GM12891 (cell line): ENCODE measurements at regions not wholly inside any gene's neighbourhood (a gene's known extent, or its start where the extent isn't known, plus 50 kb on each side); places are given as distances from the start of the nearest gene placed in this dataset.
"Not testable (repeated sequence)": the region's sequence is repeated elsewhere in the genome, so short reads cannot be mapped to it uniquely, and the experiment has no call there.

Experiments
- DNase-seq: peaks from one replicate; pipeline ENCODE4 v3.0.0; 2011; ENCODE audit warnings: low spot score; ENCODE audit not compliant: insufficient read length
- FAIRE-seq: peaks from 2 replicates; lab custom pipeline; 2011; peaks lifted over from hg19 to GRCh38; lab: Jason Lieb, UNC
- PAX5 ChIP-seq: IDR thresholded peaks from 2 replicates; pipeline ENCODE4 v1.6.1; 2011; ENCODE audit warnings: low read length, moderate library complexity, mild to moderate bottlenecking; ENCODE audit not compliant: insufficient read depth, severe bottlenecking
- POLR2A ChIP-seq: IDR thresholded peaks from 2 replicates; pipeline ENCODE4 v1.6.1; 2011; ENCODE audit warnings: low read depth, low read length, control low read depth
- POLR2AphosphoS5 ChIP-seq: IDR thresholded peaks from 2 replicates; pipeline ENCODE4 v1.6.1; 2011; ENCODE audit warnings: low read depth, low read length, control low read depth
- POU2F2 ChIP-seq: IDR thresholded peaks from 2 replicates; pipeline ENCODE4 v1.6.1; 2011; ENCODE audit warnings: low read depth, mild to moderate bottlenecking, control low read depth, low read length, moderate library complexity
- SPI1 ChIP-seq: IDR thresholded peaks from 2 replicates; pipeline ENCODE4 v1.6.1; 2011; ENCODE audit warnings: low read depth, low read length, control low read depth
- TAF1 ChIP-seq: IDR thresholded peaks from 2 replicates; pipeline ENCODE4 v1.6.1; 2011; ENCODE audit warnings: low read depth, low read length, control low read depth

DNA sequence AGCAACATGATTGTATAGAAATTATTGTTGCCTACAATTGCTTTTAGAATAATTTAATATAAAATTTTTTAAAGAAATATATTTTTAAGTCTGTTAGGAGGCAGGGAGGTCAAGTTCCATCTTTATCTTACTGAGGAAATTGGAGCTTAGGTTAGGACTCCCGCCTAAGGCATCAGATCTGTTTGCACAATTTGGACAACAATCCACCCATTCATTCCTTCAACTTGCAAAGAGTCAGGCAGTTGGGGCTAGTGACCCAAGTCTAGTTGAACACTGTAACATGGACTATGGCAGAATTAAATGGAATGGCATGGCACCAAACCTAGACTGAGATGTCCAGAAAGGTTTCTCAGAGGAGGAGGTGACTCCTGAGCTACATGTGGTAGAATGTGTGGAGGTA, 149.4 kb upstream of the SETMAR start:
- no peak for FAIRE-seq
- TF ChIP-seq POLR2AphosphoS5 (no peak), SPI1 (no peak), PAX5 (no peak), TAF1 (no peak), POU2F2 (no peak), POLR2A (no peak)

GRCh38 chr3:4158329-4158728, 144.8 kb upstream of the SETMAR start:
- FAIRE-seq = no peak
- no peak for DNase-seq
- TF ChIP-seq POLR2A (no peak), TAF1 (no peak), POLR2AphosphoS5 (no peak), PAX5 (no peak), SPI1 (no peak), POU2F2 (no peak)

More for the DNA sequence above, 149.4 kb upstream of the SETMAR start:
- no peak for DNase-seq

- DNase-seq (no peak), FAIRE-seq (no peak)
- TF ChIP-seq TAF1 (no peak), PAX5 (no peak), SPI1 (no peak), POLR2AphosphoS5 (no peak), POLR2A (no peak), POU2F2 (no peak)
Observed at GRCh38 chr3:4162096-4162495, 141.1 kb upstream of the SETMAR start.

GRCh38 chr3:4163011-4163410, 140.2 kb upstream of the SETMAR start:
- TF ChIP-seq PAX5 = no peak
- TF ChIP-seq SPI1 = no peak
- TF ChIP-seq POLR2AphosphoS5 = no peak
- TF ChIP-seq POU2F2 = no peak
- no peak for TF ChIP-seq TAF1
- no peak for TF ChIP-seq POLR2A
- DNase-seq (no peak), FAIRE-seq (no peak)

DNA sequence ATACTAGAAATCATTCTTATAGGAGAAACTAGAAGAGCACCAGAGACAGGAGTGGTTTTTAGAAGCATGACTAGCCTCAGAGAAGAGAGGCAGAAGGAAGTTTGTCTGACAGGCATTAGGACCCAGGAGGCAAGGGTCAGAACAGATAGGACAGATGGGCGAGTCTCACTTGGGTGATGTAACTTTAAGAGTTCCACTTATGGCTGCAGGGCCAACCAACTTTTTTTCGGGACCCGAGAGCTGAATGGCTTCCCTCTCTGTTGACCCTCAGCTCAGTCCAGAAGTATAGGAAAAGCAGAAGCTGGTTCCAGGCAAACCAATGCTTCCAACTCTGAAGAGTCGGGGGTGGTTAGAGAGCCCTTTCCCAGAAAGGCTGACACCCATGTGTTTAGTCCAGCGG, 136.6 kb upstream of the SETMAR start:
- no peak for FAIRE-seq
- no peak for DNase-seq

GRCh38 chr3:4167230-4167629, 135.9 kb upstream of the SETMAR start:
- DNase-seq, FAIRE-seq: not testable (repeated sequence)

More for the DNA sequence above, 136.6 kb upstream of the SETMAR start:
- TF ChIP-seq POLR2A (no peak), PAX5 (no peak), TAF1 (no peak)

DNA sequence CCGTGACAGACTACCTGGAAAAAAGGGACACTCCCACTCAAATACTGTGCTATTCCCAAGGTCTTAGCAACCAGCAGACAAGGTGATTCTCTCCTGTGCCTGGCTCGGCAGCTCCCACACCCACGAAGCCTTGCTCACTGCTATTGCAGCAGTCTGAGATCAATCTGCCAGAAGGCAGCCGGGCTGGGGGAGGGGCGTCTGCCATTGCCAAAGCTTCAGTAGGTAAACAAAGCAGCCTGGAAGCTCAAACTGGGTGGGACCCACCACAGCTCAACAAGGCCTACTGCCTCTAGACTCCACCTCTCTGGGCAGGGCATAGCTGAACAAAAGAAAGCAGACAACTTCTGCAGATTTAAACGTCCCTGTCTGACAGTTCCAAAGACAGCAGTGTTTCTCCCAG, 128.4 kb upstream of the SETMAR start:
- FAIRE-seq (no peak), DNase-seq (no peak)
- no peak for TF ChIP-seq POU2F2
- no peak for TF ChIP-seq SPI1

GRCh38 chr3:4191971-4192370, 111.2 kb upstream of the SETMAR start:
- TF ChIP-seq TAF1 (no peak), POU2F2 (no peak), PAX5 (no peak), POLR2AphosphoS5 (no peak), SPI1 (no peak), POLR2A (no peak)
- DNase-seq (no peak), FAIRE-seq (no peak)

DNA sequence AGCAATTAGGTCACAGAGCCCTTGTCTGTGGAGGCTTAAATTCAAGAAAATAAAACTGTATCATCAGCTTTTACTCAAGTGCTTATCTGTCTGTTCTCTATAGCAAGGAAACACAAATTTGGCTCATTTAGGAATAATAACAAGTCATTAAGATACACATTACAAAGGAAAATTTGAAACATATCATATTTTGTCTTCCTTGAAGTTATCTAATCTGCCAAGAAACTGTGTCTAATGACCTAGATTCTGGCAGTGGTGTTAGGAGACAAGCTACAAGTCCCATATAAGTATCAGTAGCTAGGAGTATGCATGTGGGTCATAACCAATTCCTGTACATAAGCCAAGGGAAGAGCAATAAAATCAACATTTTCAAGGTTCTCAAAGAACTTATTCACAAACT, 108.2 kb upstream of the SETMAR start:
- no peak for FAIRE-seq
- TF ChIP-seq POLR2A (no peak), PAX5 (no peak), POLR2AphosphoS5 (no peak), TAF1 (no peak), SPI1 (no peak), POU2F2 (no peak)
- no peak for DNase-seq

- no peak for DNase-seq
- TF ChIP-seq POLR2A (no peak), TAF1 (no peak), POU2F2 (no peak), SPI1 (no peak), PAX5 (no peak), POLR2AphosphoS5 (no peak)
- FAIRE-seq = no peak
Observed at GRCh38 chr3:4196506-4197147, 106.5 kb upstream of the SETMAR start.

GRCh38 chr3:4197670-4198069, 105.5 kb upstream of the SETMAR start:
- TF ChIP-seq POLR2A (no peak), PAX5 (no peak), TAF1 (no peak)
- FAIRE-seq = no peak
- DNase-seq = no peak

GRCh38 chr3:4198491-4198890, 104.7 kb upstream of the SETMAR start:
- TF ChIP-seq POLR2A = no peak
- FAIRE-seq = no peak
- no peak for DNase-seq

- not testable (repeated sequence) for DNase-seq, FAIRE-seq
Observed at GRCh38 chr3:4204776-4205175, 98.4 kb upstream of the SETMAR start.
